ENCODE measurements at regions not wholly inside any gene's neighbourhood (a gene's known extent, or its start where the extent isn't known, plus 50 kb on each side); places are given as distances from the start of the nearest gene placed in this dataset.

DNA sequence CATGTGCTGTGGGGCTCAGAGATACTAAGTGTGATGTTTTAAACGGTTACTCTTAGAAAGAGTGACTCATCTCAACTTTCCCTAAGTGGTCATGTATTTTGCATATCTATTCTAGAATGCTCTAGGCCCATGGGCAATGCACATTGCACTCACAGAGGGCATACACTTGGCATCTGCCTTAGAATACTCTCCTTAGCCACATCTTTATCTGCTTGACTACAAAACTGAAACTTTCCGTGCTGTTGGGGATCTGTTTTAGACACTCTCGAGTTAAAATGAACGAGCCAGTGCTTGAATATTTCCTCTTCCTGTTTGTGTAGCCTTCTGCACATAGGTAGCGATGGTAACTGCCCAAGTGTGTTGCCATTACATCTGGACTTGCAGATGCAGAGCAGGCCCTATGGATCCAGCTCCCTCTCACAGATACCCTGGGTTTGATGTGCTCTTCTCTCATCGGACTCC lies 180.5 kb downstream of the CAND1 start:
- TF ChIP-seq, protein P1, sequence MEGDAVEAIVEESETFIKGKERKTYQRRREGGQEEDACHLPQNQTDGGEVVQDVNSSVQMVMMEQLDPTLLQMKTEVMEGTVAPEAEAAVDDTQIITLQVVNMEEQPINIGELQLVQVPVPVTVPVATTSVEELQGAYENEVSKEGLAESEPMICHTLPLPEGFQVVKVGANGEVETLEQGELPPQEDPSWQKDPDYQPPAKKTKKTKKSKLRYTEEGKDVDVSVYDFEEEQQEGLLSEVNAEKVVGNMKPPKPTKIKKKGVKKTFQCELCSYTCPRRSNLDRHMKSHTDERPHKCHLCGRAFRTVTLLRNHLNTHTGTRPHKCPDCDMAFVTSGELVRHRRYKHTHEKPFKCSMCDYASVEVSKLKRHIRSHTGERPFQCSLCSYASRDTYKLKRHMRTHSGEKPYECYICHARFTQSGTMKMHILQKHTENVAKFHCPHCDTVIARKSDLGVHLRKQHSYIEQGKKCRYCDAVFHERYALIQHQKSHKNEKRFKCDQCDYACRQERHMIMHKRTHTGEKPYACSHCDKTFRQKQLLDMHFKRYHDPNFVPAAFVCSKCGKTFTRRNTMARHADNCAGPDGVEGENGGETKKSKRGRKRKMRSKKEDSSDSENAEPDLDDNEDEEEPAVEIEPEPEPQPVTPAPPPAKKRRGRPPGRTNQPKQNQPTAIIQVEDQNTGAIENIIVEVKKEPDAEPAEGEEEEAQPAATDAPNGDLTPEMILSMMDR (IDR thresholded peaks at IDR 0.05), result no peak
- TF ChIP-seq POLR2A (IDR thresholded peaks at IDR 0.05) (no peak), EP300 (IDR thresholded peaks at IDR 0.05) (no peak), POLR2AphosphoS5 (IDR thresholded peaks at IDR 0.05) (no peak)

Measured in stomach (tissue), 4 donors.